HS-27A (cell line): ENCODE measurements at regions not wholly inside any gene's neighbourhood (a gene's known extent, or its start where the extent isn't known, plus 50 kb on each side); places are given as distances from the start of the nearest gene placed in this dataset.

Experiments used
- DNase-seq: peaks from one replicate; pipeline ENCODE4 v3.0.0-alpha.2; 2012; ENCODE audit warnings: low read depth, missing footprints

DNA sequence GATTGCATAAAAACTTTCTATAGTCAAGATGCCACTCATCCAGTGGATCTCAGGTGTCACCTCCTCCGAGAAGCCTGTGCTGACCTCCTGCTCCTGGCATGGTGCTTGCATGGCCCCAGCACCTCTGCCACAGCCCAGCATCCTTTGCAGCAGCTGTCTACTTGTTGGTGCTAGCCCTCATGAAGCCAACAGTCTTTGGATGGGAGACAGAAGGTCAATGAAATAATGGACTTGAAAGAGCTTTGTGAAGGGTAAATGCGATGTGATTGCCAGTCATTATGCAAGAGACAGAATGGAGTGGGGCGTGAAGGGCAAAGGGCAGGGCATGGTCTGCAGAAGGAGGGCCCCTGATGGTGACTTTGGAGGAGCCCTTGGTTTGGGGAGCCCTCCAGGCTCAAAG is 63.0 kb upstream of the CLMN start:
- no peak for DNase-seq

DNA sequence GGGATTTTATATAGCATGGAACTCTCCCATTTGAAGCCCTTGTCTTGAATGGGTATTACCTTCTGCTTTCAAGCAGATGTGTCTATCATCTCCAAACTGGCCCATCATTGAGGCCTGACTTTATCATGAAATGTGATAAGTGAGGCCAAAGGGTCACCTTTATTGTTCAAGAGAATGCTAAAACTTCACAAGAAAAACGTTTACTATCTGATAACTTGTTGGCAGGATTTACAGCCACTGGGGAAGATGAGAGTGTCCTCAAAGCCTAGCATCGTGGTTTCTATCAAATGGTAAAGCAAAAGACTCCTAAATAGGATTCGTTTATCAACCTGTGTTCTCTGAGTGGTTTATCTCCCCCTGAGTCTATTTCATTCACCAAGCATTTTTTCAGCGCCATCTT is 62.0 kb upstream of the CLMN start:
- no peak for DNase-seq

DNA sequence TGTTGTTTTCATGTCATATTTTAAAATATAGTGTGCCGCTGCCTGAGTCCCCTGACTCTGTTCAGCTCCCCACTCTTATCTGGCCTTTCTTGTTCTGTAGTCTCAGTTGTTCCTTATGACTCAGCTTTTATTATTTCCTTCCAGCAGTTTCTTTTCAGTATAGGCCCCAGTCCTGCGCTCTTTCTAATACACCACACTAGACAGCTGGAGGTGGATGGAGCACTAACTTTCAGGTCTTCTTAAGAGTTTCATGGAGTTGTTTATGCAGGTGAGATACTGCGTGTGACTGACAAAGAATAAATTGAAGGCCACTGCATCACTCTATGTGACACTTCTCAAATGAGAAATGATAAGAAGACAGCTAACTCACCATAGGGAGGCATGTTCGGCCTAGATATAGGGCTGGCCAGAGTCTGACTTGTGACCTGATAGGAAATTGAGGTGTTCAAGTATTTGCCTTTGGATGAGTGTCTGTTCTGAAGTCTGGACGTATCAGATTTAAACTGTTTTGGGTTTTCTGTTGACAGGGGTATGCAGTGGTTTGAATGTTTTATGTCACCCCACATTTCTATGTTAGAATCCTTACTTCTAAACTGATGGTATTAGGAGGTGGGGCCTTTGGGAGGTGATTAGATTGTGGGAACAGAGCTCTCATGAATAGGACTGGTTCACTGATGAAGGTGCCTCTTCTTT is 60.8 kb upstream of the CLMN start:
- no peak for DNase-seq

DNA sequence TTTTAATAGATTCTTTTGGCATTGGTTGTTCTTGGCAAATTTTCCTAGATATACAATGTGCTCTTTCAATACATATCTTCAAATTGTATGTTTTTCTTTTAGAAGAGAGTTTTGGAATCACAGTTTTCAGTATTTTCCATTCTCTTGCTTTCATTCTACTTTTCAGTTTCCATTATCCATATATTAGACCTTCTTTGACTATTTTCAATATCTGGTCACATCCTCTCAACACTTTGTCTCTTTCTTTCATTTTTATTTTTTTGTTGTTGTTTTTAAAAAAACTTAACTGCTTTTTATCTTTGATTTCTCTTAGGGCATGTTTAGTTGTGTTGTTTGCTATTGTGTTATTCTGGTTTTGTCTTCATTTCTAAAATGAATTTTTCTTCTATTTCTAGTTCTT is 59.9 kb upstream of the CLMN start:
- DNase-seq: no peak

DNA sequence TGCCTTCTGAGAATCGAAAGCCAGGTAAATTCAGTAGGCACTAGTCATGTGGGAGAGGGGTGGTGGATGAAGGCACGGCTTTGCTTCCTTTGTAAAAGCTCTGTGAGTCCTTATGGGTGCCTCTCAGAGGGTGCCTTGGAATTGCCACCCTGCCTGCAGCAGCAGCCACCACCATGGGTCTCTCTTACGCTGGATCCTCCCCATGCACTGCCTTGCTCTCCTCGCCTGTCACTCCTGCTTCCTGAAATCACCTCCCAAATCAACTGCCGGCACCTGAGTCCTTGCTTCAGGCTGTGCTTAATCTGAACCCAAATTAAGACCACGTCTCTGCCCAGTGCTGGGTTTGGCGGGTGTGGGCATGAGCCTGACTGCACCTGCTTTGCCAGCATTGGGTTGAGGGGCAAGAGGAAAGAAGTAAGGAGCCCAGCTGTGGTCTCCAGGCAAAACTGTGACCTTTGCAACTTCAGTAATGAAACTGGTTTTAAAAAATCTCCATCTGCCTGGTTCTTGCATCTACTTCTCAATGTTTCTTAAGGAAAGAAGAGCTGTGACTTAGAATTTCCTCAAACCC is 55.9 kb upstream of the CLMN start:
- no peak for DNase-seq

DNA sequence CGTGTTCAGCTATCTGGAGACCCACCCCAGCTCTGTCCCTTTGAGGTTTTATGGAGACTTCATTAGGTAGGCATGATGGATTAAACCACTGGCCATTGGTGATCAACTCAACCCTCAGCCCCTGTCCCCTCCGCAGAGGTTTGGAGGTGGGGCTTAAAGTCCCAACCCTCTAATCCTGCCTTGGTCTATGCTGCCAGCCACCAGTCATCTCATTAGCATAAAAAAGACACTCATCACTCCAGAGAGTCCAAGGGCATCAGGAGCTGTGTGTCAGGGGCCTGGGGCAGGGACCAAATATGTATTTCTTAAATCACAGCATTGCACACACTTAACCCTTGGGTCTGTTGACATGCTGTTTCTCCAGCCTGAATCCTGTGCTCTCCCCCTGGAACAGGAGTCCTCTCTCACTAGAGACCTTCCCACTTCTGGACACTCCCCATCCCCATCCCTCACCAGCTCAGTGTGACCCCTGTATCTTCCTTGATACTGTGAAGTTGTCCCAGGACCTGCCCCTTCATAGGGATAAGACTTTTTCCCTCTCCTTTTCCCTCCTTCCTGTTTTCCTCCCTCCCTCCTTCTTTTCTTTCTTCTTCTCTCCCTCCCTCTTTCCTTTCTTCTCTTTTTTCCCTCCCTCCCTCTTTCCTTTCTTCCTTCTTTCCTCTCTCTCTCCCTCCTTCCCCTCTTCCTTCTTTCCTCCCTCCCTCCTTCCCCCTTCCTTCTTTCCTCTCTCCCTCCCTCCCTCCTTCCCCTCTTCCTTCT is 54.7 kb upstream of the CLMN start:
- DNase-seq: no peak

DNA sequence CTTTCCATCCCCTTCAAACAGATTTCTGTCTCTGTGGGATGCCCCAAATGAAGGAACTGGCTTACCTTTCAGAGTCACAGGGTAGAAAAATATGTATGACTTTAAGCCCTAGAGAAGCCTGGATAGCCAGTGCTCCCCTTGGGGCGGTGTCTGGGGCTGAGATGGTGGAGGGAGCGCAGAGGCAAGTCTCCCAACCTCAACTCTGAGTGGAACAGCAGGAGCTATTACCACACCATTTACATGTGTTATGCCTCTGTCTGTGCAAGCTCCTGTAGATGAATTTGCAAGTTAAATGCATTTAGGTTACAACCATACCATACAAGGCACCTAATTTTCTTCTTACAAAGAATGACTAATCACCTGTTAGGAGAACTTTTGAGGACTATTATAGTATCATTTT is 50.4 kb upstream of the CLMN start:
- DNase-seq: no peak
